Glomerular visceral epithelial cell (primary cell): ENCODE measurements at regions not wholly inside any gene's neighbourhood (a gene's known extent, or its start where the extent isn't known, plus 50 kb on each side); places are given as distances from the start of the nearest gene placed in this dataset.
A peak's percentile ranks its signal among the peaks of the same experiment; 100 is the strongest.

Experiments
- DNase-seq: peaks from one replicate; pipeline ENCODE4 v3.0.0-alpha.2; 2016; ENCODE audit errors: extremely low spot score

GRCh38 chr20:59431014-59431413 lies 130.6 kb downstream of the EDN3 start:
- no peak for DNase-seq

- DNase-seq = no peak
Measured at GRCh38 chr20:59434960-59435359, 134.5 kb downstream of the EDN3 start.

GRCh38 chr20:59435518-59435917 lies 135.1 kb downstream of the EDN3 start:
- DNase-seq = no peak

- no peak for DNase-seq
Measured at GRCh38 chr20:59437601-59438031, 137.2 kb downstream of the EDN3 start.

GRCh38 chr20:59438201-59438600 lies 137.8 kb downstream of the EDN3 start:
- DNase-seq = no peak

GRCh38 chr20:59439243-59439642 lies 138.8 kb downstream of the EDN3 start:
- DNase-seq = no peak

- no peak for DNase-seq
Measured at GRCh38 chr20:59441306-59441705, 140.9 kb downstream of the EDN3 start.

- no peak for DNase-seq
Measured at GRCh38 chr20:59441860-59442810, 141.7 kb downstream of the EDN3 start.

- no peak for DNase-seq
Measured at GRCh38 chr20:59443550-59443949, 143.1 kb downstream of the EDN3 start.

GRCh38 chr20:59446376-59446775 lies 146.0 kb downstream of the EDN3 start:
- no peak for DNase-seq

- DNase-seq = no peak
Measured at GRCh38 chr20:59448196-59448595, 147.8 kb downstream of the EDN3 start.

GRCh38 chr20:59448851-59449444 lies 148.5 kb downstream of the EDN3 start:
- DNase-seq = no peak

GRCh38 chr20:59451066-59451630 lies 150.7 kb downstream of the EDN3 start:
- no peak for DNase-seq

- no peak for DNase-seq
Measured at GRCh38 chr20:59451641-59452040, 151.2 kb downstream of the EDN3 start.

GRCh38 chr20:59452856-59453255 lies 151.5 kb upstream of the PHACTR3 start:
- DNase-seq = no peak

GRCh38 chr20:59453759-59454560 lies 150.4 kb upstream of the PHACTR3 start:
- DNase-seq = no peak

GRCh38 chr20:59455402-59456341 lies 148.7 kb upstream of the PHACTR3 start:
- DNase-seq = peak; percentile 25

- no peak for DNase-seq
Measured at GRCh38 chr20:59456342-59457279, 147.7 kb upstream of the PHACTR3 start.

- DNase-seq = no peak
Measured at GRCh38 chr20:59458645-59459044, 145.7 kb upstream of the PHACTR3 start.

- no peak for DNase-seq
Measured at GRCh38 chr20:59459586-59459985, 144.8 kb upstream of the PHACTR3 start.
